ENCODE measurements at regions not wholly inside any gene's neighbourhood (a gene's known extent, or its start where the extent isn't known, plus 50 kb on each side); places are given as distances from the start of the nearest gene placed in this dataset.

- Mint-ChIP-seq H3K36me3 (ENCODE audit: insufficient read depth, unreplicated experiment) (no peaks in the 10 kb centered on the region), H3K4me3 (ENCODE audit: unreplicated experiment) (no peak overlapping the region), H3K27me3 (ENCODE audit: insufficient read depth, unreplicated experiment) (no peaks in the 10 kb centered on the region), H3K4me1 (ENCODE audit: low read depth, unreplicated experiment) (peaks cover 8% of the 10 kb centered on the region), H3K9me3 (ENCODE audit: unreplicated experiment) (peaks cover 10% of the 10 kb centered on the region), H3K27ac (ENCODE audit: unreplicated experiment) (no peak overlapping the region)
- POLR2A ChIA-PET, result no interaction called here
- TF ChIP-seq, protein P1, sequence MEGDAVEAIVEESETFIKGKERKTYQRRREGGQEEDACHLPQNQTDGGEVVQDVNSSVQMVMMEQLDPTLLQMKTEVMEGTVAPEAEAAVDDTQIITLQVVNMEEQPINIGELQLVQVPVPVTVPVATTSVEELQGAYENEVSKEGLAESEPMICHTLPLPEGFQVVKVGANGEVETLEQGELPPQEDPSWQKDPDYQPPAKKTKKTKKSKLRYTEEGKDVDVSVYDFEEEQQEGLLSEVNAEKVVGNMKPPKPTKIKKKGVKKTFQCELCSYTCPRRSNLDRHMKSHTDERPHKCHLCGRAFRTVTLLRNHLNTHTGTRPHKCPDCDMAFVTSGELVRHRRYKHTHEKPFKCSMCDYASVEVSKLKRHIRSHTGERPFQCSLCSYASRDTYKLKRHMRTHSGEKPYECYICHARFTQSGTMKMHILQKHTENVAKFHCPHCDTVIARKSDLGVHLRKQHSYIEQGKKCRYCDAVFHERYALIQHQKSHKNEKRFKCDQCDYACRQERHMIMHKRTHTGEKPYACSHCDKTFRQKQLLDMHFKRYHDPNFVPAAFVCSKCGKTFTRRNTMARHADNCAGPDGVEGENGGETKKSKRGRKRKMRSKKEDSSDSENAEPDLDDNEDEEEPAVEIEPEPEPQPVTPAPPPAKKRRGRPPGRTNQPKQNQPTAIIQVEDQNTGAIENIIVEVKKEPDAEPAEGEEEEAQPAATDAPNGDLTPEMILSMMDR (IDR thresholded peaks at IDR 0.05; ENCODE audit: insufficient read depth in 1 of 2, low read depth in 1 of 2, low read length in 1 of 2, severe bottlenecking in 1 of 2, unreplicated experiment in 1 of 2), result no peak
- BruUV-seq (replicated peaks), result no TSS peak
- CTCF ChIA-PET, result no interaction called here
- intact Hi-C loops (cut with micrococcal nuclease; ENCODE audit: unreplicated experiment), result no loop called here
- no peaks in the 10 kb centered on the region for H3K27me3 ChIP-seq (replicated peaks; ENCODE audit: control insufficient read depth, insufficient read depth, low read length)
- no peaks in the 10 kb centered on the region for H3K4me1 ChIP-seq
- H3K36me3 ChIP-seq (ENCODE audit: control insufficient read depth, insufficient read depth, low read length), result no peaks in the 10 kb centered on the region
- H3K4me3 ChIP-seq (ENCODE audit: low read depth, low read length), result no peak overlapping the region
- no peaks in the 10 kb centered on the region for H3K9me3 ChIP-seq
- no peak for DNase-seq
These were observed 1449.0 kb upstream of the FLRT2 start for GRCh38 chr14:84080944-84081343.

DNA sequence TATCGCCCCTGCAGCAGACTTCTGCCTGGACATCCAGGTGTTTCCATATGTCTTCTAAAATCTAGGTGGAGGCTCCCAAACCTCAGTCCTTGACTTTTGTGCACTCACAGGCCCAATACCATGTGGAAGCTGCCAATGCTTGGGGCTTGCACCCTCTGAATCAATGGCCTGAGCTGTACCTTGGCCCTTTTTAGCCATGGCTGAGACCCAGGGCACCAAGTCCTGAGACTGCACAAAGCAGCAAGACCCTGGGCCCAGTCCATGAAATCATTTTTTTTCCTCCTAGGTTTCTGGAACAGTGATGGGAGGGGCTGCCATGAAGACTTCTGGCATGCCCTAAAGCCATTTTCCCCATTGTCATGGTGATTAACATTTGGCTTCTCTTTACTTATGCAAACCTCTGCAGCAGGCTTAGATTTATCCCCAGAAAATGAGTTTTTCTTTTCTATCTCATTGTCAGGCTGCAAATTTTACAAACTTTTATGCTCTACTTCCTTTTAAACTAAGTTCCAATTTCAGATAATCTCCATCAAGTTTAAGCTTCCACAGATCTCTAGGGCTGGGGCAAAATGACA, 1445.8 kb upstream of the FLRT2 start:
- H3K27ac Mint-ChIP-seq (ENCODE audit: unreplicated experiment), result no peak overlapping the region

DNA sequence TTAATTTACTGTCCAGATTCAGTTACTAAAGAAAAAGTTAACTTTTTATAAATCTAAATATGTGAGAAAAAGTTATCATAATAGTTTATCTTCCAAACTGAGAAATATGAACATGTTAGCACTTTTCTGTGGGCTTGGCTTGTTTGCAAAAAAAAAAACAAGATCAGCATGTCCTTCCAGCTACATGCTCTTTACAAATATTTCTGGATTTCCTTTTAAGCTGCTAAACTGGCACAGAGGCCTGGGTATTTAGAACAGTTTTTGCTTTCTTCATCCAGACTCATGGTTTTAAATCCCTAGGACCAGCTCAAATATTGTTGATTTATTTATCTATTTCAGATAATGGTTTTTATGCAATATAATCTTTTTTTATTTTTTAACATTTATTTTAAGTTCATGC, 1444.5 kb upstream of the FLRT2 start:
- H3K4me1 ChIP-seq, result no peaks in the 10 kb centered on the region
- DNase-seq, result no peak
- Mint-ChIP-seq H3K27me3 (ENCODE audit: insufficient read depth, unreplicated experiment) (no peaks in the 10 kb centered on the region), H3K27ac (ENCODE audit: unreplicated experiment) (no peak overlapping the region), H3K4me3 (ENCODE audit: unreplicated experiment) (no peak overlapping the region), H3K9me3 (ENCODE audit: unreplicated experiment) (peaks cover 9% of the 10 kb centered on the region), H3K4me1 (ENCODE audit: low read depth, unreplicated experiment) (peaks cover 8% of the 10 kb centered on the region), H3K36me3 (ENCODE audit: insufficient read depth, unreplicated experiment) (no peaks in the 10 kb centered on the region)
- CTCF ChIA-PET, result no interaction called here
- TF ChIP-seq, protein P1 (IDR thresholded peaks at IDR 0.05; ENCODE audit: insufficient read depth in 1 of 2, low read depth in 1 of 2, low read length in 1 of 2, severe bottlenecking in 1 of 2, unreplicated experiment in 1 of 2), result no peak
- H3K36me3 ChIP-seq (ENCODE audit: control insufficient read depth, insufficient read depth, low read length), result no peaks in the 10 kb centered on the region
- H3K4me3 ChIP-seq (ENCODE audit: low read depth, low read length), result no peak overlapping the region
- intact Hi-C loops (cut with micrococcal nuclease; ENCODE audit: unreplicated experiment), result no loop called here
- no TSS peak for BruUV-seq (replicated peaks)
- H3K27me3 ChIP-seq (replicated peaks; ENCODE audit: control insufficient read depth, insufficient read depth, low read length), result no peaks in the 10 kb centered on the region
- POLR2A ChIA-PET, result no interaction called here
- H3K9me3 ChIP-seq, result no peaks in the 10 kb centered on the region

More for the DNA sequence above, 1445.8 kb upstream of the FLRT2 start:
- Mint-ChIP-seq H3K9me3 (ENCODE audit: unreplicated experiment) (peaks cover 10% of the 10 kb centered on the region), H3K4me3 (ENCODE audit: unreplicated experiment) (no peak overlapping the region), H3K36me3 (ENCODE audit: insufficient read depth, unreplicated experiment) (no peaks in the 10 kb centered on the region), H3K4me1 (ENCODE audit: low read depth, unreplicated experiment) (peaks cover 8% of the 10 kb centered on the region), H3K27me3 (ENCODE audit: insufficient read depth, unreplicated experiment) (no peaks in the 10 kb centered on the region)
- no peaks in the 10 kb centered on the region for H3K4me1 ChIP-seq
- no TSS peak for BruUV-seq (replicated peaks)
- ChIA-PET CTCF (no interaction called here), POLR2A (no interaction called here)
- no peak for DNase-seq
- no peaks in the 10 kb centered on the region for H3K9me3 ChIP-seq
- intact Hi-C loops (cut with micrococcal nuclease; ENCODE audit: unreplicated experiment), result no loop called here
- TF ChIP-seq, protein P1 (IDR thresholded peaks at IDR 0.05; ENCODE audit: insufficient read depth in 1 of 2, low read depth in 1 of 2, low read length in 1 of 2, severe bottlenecking in 1 of 2, unreplicated experiment in 1 of 2), result no peak
- no peaks in the 10 kb centered on the region for H3K27me3 ChIP-seq (replicated peaks; ENCODE audit: control insufficient read depth, insufficient read depth, low read length)
- no peak overlapping the region for H3K4me3 ChIP-seq (ENCODE audit: low read depth, low read length)
- H3K36me3 ChIP-seq (ENCODE audit: control insufficient read depth, insufficient read depth, low read length), result no peaks in the 10 kb centered on the region

Data from Caco-2 (cell line).